HG02588 (cell line): ENCODE measurements at regions not wholly inside any gene's neighbourhood (a gene's known extent, or its start where the extent isn't known, plus 50 kb on each side); places are given as distances from the start of the nearest gene placed in this dataset.
A peak's percentile ranks its signal among the peaks of the same experiment; 100 is the strongest.
"Not testable (repeated sequence)": the region's sequence is repeated elsewhere in the genome, so short reads cannot be mapped to it uniquely, and the experiment has no call there.

Experiments used
- ATAC-seq: cut with Tn5 transposase; IDR thresholded peaks from one replicate; pipeline ENCODE4 v1.9.1; 2021; ENCODE audit warnings: mild to moderate bottlenecking, moderate library complexity; ENCODE audit not compliant: unreplicated experiment

- ATAC-seq = no peak
Observed at GRCh38 chr7:115793958-115794702, 236.4 kb downstream of the TFEC start.

- no peak for ATAC-seq
Observed at GRCh38 chr7:115789901-115790300, 240.7 kb downstream of the TFEC start.

GRCh38 chr7:115789473-115789872 lies 241.1 kb downstream of the TFEC start:
- ATAC-seq = not testable (repeated sequence)

- ATAC-seq = no peak
Observed at GRCh38 chr7:115782696-115783490, 247.7 kb downstream of the TFEC start.

- no peak for ATAC-seq
Observed at GRCh38 chr7:115779561-115779960, 251.0 kb downstream of the TFEC start.

GRCh38 chr7:115775981-115776380 lies 254.6 kb downstream of the TFEC start:
- ATAC-seq = no peak

GRCh38 chr7:115763347-115763746 lies 267.2 kb downstream of the TFEC start:
- ATAC-seq = no peak

GRCh38 chr7:115758025-115758424 lies 272.5 kb downstream of the TFEC start:
- ATAC-seq = no peak

GRCh38 chr7:115754226-115754625 lies 276.3 kb downstream of the TFEC start:
- no peak for ATAC-seq

GRCh38 chr7:115749924-115750323 lies 280.6 kb downstream of the TFEC start:
- ATAC-seq = no peak

GRCh38 chr7:115748123-115748738 lies 282.3 kb downstream of the TFEC start:
- ATAC-seq = no peak

- ATAC-seq = peak; percentile 47
Observed at GRCh38 chr7:115747174-115747573, 283.4 kb downstream of the TFEC start.

GRCh38 chr7:115740043-115740442 lies 290.5 kb downstream of the TFEC start:
- no peak for ATAC-seq

GRCh38 chr7:115734641-115735040 lies 295.9 kb downstream of the TFEC start:
- ATAC-seq = no peak

GRCh38 chr7:115731796-115732471 lies 298.6 kb downstream of the TFEC start:
- no peak for ATAC-seq

GRCh38 chr7:115728518-115728917 lies 302.0 kb downstream of the TFEC start:
- no peak for ATAC-seq

GRCh38 chr7:115724400-115725056 lies 306.0 kb downstream of the TFEC start:
- no peak for ATAC-seq

GRCh38 chr7:115722302-115722977 lies 308.1 kb downstream of the TFEC start:
- ATAC-seq = no peak

GRCh38 chr7:115721293-115722217 lies 309.0 kb downstream of the TFEC start:
- ATAC-seq = no peak
